ENCODE measurements at regions not wholly inside any gene's neighbourhood (a gene's known extent, or its start where the extent isn't known, plus 50 kb on each side); places are given as distances from the start of the nearest gene placed in this dataset.

DNA sequence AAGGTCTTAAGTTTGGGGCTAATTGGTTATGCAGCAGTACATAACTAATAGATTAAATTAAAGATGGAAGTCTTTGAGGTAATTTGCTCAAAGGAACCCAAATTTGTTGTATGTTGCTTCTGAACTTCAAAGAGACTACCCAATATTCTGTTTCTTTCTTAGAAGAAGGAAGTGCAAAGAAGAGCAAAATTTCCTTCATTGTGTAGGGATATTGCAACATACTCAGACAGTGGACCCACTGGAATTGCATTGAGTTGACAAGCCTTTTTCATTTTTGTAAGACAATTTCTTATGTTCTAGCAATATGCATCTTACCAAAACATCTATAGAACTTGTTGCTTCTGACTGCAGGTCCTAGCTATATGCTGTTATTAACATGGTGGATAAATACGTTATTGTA lies 527.8 kb downstream of the SH2D4B start:
- no peak overlapping the region for H3K4me3 ChIP-seq (ENCODE audit: low read length)
- no peak for DNase-seq (ENCODE audit: low read depth, low spot score)

DNA sequence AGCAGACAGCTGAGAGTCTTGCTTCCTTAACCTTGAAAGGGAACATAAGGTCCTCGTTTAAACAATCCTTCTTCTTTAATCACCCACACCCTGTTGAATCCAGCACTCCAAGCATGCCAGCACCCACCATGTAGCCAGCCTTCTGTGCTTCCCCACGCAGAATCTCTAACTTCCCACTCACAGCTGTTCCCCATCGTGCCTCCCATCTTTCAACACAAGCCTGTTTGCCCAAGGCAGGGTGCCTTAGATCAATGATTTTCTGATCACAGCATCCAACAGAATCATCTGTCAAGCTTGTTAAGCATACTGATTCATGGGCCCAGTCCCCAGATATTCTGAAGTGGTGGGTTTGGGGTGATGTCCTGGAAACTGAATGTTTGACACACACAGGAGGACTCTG lies 530.8 kb downstream of the SH2D4B start:
- DNase-seq (ENCODE audit: low read depth, low spot score), result no peak

DNA sequence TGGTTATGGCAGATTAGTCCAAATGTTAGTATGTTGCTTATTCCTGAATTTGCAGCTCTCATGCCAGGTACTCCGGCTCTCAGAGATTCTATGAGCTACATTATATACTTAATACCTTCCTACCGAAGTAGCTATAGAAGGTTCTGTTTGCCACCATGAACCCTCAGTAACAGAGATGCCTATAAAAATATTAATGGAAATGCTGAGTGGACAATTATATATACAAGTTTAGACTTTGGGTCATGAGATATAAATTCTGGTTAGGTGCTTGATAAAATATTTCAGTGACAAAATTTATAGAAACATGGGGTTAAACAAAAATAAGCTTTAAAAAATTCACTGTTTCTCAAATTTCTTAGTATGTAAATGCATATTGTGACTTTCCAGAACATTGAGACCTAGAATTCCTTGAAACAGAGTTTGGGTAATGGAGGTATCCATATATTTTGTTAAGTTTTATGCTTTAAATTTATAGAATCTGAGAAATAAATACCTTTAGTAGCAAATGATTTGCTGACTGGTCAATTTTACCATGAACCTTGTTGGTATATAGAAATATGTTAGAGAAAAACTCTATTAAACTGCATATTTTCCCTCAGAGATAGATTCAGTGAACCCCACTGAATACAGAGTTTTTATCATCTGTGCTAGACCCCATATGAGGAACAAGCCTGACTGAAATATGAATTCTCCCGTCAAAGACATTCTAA lies 533.5 kb downstream of the SH2D4B start:
- H3K4me3 ChIP-seq (ENCODE audit: low read length), result no peak overlapping the region
- DNase-seq (ENCODE audit: low read depth, low spot score), result no peak

More for the DNA sequence above, 530.8 kb downstream of the SH2D4B start:
- H3K4me3 ChIP-seq (ENCODE audit: low read length), result no peak overlapping the region

DNA sequence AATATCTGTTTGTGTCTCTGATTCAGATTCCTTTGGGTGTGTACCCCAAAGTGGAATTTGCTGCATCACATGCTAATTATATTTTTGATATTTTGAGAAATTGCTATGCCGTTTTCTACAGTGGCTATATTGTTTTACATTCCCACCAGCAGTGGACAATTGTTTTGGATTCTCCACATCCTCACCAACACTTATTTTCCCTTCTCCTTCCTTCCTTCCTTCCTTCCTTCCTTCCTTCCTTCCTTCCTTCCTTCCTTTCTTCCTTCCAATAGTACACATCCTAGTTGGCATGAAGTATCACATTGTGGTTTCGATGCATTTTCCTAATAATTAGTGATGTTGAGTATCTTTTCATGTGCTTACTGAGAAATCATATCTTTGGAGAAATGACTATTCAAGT lies 535.5 kb downstream of the SH2D4B start:
- no peak overlapping the region for H3K4me3 ChIP-seq (ENCODE audit: low read length)
- DNase-seq (ENCODE audit: low read depth, low spot score), result no peak

DNA sequence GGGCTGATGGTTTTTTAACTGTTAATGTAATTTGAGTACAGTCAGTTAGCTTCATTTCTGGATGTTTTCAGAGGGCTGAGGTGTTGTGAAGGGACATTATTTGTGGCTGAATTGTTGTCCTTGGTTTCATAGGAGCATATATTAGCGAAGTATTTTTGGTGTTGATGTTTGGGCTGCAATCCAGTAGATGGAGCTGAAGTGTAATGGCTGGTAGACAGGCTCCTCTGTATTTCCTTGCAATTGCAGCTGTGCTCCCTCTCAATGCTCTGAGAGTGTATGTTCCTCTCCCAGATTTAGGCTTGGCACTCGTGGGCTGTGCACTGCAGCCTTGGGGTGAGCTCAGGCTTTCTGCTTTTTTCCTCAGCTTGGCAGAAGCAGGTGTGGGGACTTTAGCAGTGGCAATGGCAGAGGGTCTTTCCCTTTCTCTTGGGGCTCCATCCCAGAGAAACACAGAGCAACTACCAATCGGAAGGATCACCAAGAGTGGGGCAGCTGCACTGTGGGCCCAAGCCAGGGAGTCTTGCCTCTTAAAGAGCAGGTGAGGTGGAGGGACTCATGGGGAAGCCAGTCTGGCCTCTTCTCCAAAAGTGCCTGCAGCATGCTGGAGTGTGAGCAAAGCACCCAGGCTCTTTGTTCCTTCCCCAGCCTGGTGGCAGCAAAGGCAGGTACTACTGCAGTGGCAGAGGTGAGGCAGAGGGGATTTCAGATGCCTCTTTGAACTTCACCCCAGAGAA lies 544.4 kb downstream of the SH2D4B start:
- no peak overlapping the region for H3K4me3 ChIP-seq (ENCODE audit: low read length)
- DNase-seq (ENCODE audit: low read depth, low spot score), result peak; percentile 22

DNA sequence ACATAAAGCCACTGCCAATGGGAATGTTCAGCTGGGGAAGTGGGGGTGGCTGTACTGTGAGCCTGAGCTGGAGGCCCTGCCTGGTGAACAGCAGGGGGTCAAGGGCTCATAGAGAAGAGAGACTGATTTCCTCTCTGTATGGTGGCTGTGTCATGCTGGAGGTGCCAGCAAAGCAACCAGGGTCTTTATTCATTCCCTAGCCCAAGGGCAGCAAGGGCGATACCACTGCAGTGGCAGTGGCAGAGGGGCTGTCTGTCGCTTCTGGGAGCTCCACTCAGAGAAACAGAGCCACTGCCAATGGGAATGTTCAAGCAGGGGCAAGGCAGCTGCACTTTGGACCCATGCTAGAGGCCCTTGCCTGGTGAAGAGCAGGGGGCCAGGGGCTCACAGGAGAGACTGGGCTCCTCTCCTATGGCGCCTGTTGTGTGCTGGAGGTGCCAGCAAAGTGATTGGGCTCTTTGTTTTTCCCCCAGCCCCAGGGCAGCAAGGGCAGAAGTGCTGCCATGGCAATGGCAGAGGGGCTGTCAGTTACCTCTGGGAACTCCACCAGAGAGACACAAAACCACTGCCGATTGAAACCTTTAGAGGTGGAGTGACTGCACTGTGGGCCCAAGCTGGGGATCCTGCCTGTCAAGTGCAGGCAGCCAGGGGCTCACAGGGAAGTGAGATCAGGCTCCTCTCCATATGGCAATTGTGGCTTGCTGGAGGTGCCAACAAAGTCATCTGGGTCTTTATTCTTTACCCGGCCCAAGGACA lies 545.1 kb downstream of the SH2D4B start:
- H3K4me3 ChIP-seq (ENCODE audit: low read length), result no peak overlapping the region
- no peak for DNase-seq (ENCODE audit: low read depth, low spot score)

DNA sequence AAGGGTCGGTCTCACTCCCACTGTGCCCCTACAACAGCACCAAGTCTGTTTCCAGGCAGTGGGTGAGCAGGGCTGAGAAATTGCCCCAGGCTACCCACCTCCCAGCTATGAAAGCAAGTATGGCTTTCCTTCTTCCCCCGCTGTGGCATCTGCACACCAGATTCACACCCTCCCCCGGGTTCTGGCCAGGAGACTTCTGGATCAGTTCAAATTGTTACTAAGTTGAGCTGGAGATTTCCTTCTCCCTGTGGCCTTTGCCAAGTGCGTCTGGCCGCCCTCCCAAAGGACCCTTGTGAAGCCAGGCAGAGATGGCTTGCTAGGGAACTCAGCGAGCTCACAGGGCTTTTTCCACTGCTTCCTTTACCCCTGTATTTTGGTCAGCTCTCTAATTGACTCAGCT lies 555.4 kb downstream of the SH2D4B start:
- no peak overlapping the region for H3K4me3 ChIP-seq (ENCODE audit: low read length)
- no peak for DNase-seq (ENCODE audit: low read depth, low spot score)

DNA sequence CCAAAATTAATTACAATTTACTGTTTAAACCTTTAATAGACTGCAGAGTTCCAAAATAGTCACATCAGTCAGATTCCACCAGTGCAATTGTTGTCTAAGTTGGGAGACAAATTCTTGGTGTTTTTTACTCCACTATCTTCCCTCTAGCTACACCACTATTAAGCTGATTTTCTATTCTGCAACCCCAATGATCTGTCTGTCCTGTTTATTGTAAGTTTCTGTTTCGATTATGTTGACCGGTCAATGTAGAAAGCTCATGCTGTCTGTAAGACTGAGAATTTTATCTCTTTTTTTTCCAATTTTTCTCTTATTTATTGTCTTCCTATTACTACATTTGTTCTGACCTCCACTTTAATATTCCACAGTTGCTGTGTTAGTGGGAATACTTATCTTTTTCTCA lies 557.5 kb downstream of the SH2D4B start:
- DNase-seq (ENCODE audit: low read depth, low spot score), result no peak
- H3K4me3 ChIP-seq (ENCODE audit: low read length), result no peak overlapping the region

DNA sequence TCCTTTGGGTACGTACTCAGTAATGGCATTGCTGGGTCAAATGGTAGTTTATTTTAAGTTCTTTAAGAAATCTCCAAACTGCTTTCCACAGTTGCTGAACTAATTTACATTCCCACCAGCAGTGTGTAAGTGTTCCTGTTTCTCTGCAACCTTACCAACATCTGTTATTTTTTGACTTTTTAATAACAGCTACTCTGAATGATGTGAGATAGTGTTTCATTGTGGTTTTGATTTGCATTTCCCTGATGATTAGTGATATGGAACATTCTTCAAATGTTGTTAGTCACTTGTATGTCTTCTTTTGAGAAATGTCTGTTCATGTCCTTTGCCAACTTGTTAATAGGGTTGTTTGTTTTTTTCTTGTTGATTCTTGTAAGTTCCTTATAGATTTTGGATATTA lies 558.9 kb downstream of the SH2D4B start:
- DNase-seq (ENCODE audit: low read depth, low spot score), result no peak
- no peak overlapping the region for H3K4me3 ChIP-seq (ENCODE audit: low read length)

DNA sequence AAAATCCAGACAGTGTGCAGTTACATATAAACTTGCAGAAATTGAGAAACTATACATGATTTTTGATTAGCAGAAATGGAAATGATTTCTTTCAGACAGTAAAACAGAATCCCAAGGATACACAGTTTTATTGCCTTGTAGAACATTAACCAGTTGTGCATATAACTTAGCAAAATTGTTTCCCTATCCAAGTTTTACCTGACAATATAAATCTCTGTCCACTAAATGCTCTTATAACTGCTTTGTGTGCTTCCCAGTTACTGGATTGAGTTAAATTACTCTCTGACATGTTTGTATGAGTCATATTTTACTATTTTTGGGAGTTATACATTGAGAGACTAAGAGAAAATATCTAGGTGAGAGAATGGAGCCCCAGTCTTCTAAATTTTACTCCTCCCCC lies 563.4 kb downstream of the SH2D4B start:
- DNase-seq (ENCODE audit: low read depth, low spot score), result no peak
- H3K4me3 ChIP-seq (ENCODE audit: low read length), result no peak overlapping the region

DNA sequence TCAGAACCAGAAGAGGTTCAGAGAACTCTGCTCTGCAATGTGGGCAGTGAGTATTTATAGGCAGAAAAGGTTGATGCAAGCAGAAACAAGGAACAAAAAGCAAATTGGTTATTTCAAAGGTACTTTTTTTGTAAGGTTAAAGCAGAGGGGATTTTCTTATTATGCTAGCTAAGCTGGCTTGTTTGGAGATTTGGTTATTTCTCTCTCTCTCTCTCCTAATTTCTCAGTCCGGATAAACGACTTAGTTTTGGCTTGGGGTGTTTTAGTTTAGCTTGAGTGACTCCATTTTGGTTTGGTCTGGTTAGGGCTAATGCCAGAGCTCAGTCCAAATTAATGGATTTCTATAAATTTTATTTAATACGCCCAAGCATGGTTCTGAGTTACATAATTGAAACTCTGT lies 566.8 kb downstream of the SH2D4B start:
- no peak for DNase-seq (ENCODE audit: low read depth, low spot score)
- H3K4me3 ChIP-seq (ENCODE audit: low read length), result no peak overlapping the region

DNA sequence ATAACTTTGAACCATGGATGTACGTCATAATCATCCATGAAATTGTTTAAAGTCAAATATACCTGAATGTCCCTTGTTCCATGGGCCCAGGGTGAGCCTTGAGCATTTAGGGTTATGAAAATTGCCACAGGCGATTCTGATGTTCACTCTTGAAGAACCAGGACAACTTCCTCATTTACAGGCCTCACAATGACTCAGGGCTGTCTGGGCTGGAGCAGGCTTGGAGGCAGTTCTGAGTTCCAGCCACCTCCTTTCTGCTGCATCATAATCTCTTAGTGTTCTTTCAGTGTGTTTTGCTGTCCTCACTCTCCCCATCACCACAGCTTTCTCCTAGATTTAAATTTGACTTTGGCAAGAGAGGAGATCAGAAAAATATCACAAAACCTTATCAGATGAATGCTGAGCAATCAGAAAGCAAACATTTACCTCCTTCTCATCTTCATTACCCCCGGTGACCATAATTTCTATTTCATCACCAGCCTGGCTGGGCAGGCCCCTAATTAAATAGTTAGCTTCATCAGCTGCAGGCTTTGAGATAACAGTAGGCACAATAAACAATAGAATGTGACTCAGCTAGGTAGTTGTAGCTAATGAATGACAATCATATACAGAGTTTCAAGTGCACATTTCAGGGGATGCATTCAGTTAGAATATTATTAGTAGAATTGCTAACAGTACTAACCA lies 571.0 kb downstream of the SH2D4B start:
- DNase-seq (ENCODE audit: low read depth, low spot score), result no peak

DNA sequence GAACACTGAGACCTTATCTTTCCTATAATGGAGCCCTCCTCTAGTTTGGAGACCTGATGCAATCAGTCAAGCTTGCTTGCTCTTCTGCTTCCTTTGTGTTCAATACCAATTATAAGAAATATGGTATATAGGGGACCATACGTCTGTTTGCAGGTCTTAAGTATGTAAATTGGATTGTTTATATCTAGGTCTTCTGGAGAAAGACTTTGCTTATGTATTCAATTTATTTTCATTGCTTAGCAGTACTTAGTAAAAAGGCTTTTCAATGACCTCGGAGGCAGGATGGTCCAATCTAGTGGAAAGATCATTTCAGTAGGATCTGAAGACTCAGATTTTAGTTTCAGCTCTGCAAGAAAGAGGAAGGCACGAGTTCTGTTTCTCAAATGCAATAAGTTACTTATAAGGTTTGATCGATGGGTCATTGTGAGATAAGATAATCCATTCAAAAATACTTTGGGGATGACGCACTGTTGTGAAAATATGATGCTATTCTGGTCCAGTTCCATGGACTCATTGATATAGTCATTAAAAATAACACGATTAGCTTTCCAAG lies 571.6 kb downstream of the SH2D4B start:
- DNase-seq (ENCODE audit: low read depth, low spot score), result no peak
- H3K4me3 ChIP-seq (ENCODE audit: low read length), result no peak overlapping the region

More for the DNA sequence above, 571.0 kb downstream of the SH2D4B start:
- H3K4me3 ChIP-seq (ENCODE audit: low read length), result no peak overlapping the region

DNA sequence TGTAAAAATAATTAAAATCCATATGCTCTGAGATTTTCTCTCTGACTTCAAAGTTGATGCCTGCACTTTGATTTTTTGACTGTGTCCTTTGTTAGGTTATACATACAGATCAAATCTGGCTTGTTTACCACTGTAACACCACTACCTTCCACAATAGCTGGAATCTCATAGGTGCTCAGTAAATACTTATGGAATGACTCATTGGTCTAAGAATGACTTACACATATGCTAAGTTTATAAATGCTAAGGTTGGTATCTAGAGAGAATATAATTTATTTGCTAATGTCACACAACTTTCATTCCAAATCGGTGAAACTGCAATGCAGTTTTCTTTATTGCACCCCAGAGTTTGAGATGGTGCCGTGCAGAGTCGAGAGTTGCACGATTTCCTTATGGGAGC lies 578.5 kb downstream of the SH2D4B start:
- DNase-seq (ENCODE audit: low read depth, low spot score), result no peak

DNA sequence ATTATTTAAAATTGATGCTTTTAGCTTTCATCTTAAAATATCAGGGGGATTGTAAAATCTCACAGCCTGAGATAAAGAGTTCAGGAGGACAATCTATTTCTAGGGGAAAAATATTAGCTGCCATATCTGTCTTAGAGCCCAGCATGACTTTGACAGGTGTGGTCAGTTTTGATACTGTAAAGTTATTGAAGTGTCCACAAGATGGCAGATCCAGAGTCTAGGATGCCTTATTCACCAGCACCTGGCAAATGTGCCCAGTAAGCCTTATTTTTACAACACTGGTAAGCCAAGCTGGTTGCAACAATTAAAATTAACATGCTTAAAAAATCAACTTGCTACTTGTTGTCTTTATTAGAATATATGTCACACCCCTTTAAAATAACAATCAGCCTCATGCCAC lies 579.3 kb downstream of the SH2D4B start:
- no peak overlapping the region for H3K4me3 ChIP-seq (ENCODE audit: low read length)
- DNase-seq (ENCODE audit: low read depth, low spot score), result no peak

More for the DNA sequence above, 578.5 kb downstream of the SH2D4B start:
- H3K4me3 ChIP-seq (ENCODE audit: low read length), result no peak overlapping the region

DNA sequence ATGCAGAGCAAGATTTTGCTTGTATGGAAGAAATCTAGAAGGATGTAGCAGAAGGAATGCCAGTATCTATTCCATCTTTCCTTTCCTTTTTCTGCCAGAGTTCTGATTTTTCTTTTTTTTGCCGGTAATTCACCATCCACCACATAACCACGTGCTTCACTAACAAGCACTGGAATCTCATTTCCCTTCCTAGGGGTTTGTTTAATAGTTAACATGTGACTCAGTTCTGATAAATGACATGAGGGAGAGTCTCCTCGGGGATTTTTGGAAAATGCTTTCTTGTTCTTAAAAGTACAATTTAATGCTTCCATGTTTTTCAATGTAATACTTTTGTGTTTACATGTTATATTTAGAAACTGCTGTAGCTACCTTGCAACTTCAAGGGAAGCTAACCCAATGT lies 590.2 kb downstream of the SH2D4B start:
- DNase-seq (ENCODE audit: low read depth, low spot score), result no peak
- H3K4me3 ChIP-seq (ENCODE audit: low read length), result no peak overlapping the region

DNA sequence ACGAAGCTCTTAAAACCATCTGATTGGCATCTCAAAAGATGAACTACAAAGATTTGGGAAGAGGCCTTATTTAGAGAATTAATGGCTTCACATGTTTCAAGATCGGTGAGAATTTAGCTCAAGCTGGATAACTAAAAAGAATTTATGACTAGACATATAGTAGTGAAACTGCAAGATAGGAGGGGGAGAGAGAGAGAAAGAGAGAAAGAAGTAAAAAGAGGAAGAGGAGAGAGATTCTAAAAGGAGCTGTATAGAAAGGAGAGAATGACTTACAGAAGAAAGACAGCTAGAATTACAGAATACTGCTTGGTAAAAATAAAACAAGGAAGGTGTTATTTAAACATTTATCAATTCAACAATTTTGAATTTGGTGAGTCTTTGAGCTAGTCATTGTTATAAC lies 592.3 kb downstream of the SH2D4B start:
- no peak overlapping the region for H3K4me3 ChIP-seq (ENCODE audit: low read length)
- DNase-seq (ENCODE audit: low read depth, low spot score), result no peak

DNA sequence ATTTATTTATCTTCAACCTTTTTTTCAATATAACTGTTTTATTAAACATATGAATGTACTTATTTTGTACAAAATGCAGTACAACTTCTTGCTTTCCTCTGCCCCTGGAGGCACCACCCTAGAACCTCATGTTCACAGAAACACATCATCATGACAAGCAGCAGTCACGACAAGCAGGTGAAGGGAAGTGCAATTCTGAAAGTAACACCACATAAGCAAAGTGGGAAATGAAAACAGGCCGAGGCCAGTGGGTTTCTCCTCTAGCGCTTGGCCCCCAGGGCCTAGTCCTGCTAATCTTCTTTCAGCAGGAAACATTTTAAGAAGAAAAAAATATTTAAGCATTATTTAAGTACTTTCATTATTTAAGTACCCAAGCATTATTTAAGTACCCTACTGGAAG lies 598.1 kb downstream of the SH2D4B start:
- no peak for DNase-seq (ENCODE audit: low read depth, low spot score)
- H3K4me3 ChIP-seq (ENCODE audit: low read length), result no peak overlapping the region

DNA sequence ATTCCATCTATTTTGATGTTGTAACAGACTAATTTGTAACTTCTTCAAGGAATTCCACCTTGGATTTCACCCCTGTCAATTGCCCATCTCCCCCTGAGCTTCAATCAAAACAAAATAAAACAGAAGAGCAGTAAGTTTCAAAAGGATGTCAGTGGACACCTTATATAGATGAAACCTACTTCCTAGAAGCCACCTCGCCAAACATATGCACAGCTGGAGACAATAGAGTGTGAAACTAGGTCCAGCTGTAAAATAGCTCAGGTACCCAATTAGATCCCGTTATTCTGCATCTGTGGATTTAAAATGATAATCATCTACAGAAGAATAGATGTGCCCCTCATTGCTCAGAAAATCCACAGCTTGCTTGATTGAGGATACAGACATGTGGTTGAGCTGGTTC lies 598.6 kb downstream of the SH2D4B start:
- no peak for DNase-seq (ENCODE audit: low read depth, low spot score)
- no peak overlapping the region for H3K4me3 ChIP-seq (ENCODE audit: low read length)

Data from Jurkat, Clone E6-1 (cell line).